CD4-positive, alpha-beta T cell treated with Interleukin-6 for 4 hours (primary cell): ENCODE measurements at regions not wholly inside any gene's neighbourhood (a gene's known extent, or its start where the extent isn't known, plus 50 kb on each side); places are given as distances from the start of the nearest gene placed in this dataset.

Experiments used
- DNase-seq: peaks from one replicate; pipeline ENCODE4 v3.0.0-alpha.2; 2020; ENCODE audit warnings: mixed read lengths

GRCh38 chr20:50258790-50259483, 68.3 kb downstream of the CEBPB start:
- no peak for DNase-seq

GRCh38 chr20:50259705-50260478, 69.3 kb downstream of the CEBPB start:
- no peak for DNase-seq

DNA sequence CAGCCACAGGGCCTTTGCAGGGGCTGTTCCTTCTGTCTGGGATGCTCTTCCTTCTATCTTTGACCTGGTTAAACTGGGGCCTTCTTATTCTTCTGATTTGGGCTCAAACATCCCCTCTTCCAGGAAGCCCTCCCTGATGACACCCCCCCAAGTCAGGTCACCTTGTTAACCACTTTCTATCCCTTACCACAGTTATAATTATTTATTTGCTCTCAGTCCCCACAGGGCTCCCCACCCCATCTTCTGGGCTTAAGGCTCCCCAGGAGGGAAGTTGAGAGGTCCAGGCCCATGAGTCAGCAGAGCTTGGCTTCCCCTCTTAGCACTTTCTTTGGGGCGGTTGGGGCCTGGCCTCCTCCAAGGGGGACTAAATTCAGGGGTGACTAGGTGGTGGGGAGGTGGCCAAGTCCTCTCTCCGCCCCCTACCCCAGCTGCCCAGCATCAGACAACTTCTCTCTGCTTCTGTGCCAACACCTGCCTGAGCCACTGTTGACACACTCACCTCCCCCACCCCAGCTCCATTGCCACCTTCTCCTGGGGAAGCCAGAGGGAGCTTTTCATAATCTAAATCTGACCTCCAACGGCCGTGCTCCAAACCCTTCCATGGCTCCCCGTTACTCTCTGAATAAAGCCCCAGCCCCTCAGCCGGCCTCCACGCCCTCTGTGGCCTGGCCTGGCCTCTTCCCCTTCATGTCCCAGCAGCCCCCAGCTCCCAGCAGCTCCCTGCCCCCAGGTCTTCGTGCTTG, 70.0 kb downstream of the CEBPB start:
- no peak for DNase-seq

- no peak for DNase-seq
Measured at GRCh38 chr20:50261471-50262212, 71.0 kb downstream of the CEBPB start.

DNA sequence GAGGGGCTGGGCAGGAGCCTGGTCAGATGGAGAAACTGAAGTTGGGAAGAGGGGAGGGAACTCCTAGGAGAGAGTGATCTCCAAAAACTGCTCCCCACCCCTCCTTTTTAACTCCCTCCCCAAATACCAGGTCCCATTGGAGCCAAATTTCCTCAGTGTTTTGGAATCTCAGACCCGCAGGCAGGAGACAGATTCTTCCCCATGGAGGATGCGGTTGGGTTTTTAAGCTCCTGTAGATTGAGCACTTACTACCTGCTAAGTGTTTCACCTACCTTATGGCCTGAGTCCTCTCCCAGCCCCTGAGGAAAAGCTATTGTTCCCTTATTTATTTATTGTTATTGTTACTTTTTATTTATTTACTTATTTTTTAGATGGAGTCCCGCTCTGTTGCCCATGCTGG, 73.2 kb downstream of the CEBPB start:
- DNase-seq, result no peak

DNA sequence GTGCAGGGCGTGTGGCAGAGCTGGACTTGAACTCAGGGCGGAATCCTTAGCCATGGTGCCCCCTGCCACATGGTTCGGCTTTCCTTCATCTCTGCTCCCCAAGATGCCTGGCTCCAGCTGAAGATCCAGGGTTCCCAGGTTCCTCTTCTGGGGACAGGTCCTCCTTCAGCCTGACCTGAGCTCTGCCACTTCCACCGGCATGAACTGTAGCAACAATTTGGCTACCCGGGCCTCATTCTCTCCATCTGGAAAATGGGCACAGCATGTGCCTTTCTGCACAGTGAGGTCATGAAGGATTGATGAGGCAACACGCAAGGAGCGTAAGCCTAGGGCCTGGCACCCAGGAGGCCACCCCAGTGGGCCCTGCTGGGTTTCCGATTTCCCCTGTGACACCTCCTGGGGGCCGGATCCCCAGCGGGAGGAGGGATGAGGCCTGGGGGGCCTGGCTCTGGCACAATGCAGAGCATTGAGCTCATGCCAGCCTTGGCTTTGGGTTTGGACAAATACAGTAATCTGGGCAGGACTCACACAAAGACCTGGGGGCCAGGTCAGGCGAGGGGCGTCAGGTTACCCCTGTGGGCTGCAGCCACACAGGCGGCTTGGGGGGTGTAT, 74.0 kb downstream of the CEBPB start:
- DNase-seq, result no peak

- no peak for DNase-seq
Measured at GRCh38 chr20:50265245-50265946, 74.8 kb downstream of the CEBPB start.

DNA sequence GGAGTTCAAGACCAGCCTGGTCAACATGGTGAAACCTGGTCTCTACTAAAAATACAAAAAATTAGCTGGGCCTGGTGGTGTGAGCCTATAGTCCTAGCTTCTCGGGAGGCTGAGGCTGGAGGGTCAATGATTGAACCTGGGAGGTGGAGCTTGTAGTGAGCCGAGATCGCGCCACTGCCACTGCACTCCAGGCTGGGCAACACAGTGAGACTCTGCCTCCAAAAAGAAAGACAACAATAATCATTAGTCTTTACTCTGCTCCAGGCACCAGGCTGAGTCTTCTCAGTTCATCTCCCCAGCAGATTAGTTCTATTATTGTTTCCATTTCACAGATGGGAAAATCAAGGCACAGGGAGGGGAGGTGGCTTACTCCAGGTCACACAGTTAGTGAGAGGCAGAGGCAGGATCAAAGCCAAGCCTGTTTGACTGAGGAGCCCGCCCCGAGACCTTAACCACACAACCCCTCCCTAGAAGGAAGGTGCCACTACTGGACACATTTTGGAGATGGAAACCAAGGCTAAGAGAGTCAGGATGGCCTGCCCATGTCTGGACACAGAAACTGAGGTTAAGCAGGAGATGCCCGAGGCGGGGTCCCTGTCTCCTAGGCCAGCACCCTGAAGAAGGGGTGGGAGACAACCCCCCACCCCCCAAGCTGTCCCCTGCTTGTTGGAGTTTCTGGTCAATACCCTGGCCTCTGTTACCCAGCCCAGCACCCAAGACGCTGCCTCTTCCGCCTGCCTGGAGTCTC, 75.8 kb downstream of the CEBPB start:
- DNase-seq, result no peak

DNA sequence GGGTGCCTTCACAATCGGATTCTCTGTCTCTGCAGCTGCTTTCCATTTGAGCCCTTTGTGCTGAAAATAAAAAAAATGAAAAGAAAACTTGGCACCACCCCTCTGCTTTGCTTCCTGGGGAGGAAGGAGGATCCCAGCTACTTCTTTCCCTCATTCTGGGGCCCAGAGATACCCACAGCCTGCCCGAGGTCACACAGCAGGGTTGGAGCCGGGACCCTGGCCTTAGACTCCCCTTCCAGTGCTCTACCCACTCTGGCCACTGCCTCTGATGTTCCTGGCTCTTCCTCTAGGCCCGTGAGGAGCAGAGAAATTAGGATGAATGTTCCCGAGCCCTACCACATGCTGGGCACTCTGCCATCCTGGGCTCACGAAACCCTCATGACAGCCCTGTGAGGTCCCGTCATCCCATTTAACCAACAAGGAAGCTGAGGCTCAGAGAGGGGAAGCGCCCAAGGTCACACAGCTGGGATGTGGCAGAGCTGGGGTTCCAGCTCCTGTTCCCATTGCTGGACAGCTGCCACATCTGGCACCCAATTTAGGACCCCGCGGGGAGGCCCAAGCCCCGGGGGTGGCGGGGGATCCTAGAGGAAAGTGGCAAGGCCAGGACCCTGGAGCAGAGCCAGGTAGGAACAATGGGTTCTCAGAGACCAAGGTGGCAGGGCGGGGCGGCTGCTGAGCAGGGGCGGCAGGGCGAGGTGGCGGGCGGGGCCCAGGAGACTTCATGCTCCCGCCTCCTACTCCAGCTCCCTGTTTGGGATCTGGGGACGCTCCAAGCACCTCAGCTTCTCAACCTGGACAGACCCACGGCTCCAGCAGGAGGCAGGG, 76.6 kb downstream of the CEBPB start:
- no peak for DNase-seq

GRCh38 chr20:50267866-50268219, 77.2 kb downstream of the CEBPB start:
- DNase-seq, result no peak

DNA sequence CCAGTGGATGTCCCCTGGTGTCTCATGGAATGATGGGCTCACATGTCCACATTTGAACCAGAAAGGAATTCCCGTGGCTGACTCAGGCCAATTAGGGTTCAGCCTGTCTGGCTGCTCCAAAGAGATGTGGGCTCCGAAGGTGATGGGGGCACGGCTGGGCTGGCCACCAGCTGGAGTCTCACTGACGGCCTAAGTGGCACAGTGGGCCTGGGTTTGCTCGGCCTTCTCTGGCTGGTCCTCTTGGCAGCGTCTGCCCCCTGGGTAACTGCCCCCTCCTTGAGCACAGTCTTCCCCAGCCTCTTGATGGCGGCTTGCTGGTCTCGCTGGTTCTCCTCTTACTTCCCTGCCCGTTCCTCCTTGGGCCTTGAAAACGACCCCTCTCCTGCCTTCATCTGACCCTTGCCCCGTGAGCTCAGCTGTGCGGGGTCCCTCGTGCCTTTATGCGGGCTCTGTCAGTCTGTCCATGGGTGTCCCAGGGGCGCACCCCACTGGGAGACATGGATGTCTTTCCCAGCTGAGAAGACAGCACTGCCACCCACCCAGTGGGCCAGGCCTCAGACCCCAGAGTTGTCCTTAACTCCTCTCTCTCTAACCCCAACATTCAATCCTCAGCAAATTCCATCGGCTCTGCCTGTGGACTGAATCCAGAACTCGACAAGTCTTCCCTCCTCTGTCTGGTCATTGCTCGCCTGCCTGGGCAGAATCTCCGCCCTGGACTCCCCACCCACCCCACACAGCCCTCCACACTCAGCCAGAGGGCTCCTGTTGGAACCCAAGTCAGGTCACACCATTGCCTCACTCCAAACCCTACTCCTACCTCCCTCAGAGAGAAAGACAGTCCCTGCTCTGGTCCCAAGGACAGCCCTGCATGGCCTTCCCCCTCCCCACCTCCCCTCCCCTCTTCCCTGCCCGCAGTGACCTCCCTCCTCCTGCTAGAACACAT, 78.7 kb downstream of the CEBPB start:
- DNase-seq, result no peak

DNA sequence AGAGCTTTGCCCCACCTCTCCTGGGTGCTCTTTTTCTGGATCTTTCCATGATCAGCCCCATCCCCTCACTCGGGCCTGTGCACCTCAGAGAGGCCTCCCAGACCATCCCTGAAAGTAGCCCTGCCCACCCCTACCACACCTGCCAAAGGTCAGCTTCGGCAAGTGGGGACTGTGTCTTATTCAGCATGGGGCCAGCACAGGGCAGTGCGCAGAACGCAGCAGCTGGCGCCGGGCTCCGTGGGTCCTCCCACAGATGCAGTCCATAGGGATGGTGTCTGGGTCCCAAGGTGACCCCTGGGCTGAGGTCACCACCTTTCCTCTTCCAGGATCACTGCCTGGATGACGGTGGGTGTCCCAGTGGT, 79.4 kb downstream of the CEBPB start:
- no peak for DNase-seq

DNA sequence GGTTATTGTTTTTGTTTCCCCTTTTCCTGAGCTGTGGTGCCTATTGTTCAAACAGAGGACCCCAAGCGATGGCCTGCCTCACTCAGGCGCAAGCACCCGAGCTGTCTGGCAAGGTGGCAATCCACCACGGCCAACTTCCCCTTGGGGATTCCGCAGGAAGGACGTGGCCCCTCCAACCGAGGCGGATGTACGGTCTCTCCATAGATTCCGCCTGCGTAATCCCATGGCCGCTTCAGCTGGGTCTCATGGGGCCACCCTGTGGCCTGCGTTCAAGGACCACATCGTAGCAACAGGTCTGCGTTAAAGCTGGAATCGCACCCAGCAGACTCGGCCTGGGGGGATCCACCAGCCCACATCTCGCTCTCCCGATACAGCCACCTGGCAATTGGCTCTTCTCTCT, 79.9 kb downstream of the CEBPB start:
- DNase-seq, result no peak

DNA sequence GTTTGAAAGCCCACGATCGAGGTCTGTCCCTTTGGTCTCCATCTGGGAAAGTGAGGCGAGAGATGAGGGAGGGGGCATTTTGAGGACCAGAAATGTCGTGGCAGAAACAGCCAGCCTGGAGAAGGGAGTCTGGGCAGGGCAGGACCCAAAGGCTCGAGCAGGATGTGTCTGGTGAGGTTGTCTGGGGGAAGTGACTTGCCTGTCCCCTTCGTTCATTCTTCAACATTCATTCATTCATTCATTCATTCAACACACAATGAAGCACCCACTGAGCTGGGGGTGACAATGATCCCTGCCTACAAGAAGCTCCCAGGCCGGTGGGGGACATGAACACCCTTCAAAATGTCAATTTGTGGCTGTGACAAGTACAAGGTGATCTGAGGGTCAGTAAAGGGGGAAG, 80.5 kb downstream of the CEBPB start:
- DNase-seq, result no peak

DNA sequence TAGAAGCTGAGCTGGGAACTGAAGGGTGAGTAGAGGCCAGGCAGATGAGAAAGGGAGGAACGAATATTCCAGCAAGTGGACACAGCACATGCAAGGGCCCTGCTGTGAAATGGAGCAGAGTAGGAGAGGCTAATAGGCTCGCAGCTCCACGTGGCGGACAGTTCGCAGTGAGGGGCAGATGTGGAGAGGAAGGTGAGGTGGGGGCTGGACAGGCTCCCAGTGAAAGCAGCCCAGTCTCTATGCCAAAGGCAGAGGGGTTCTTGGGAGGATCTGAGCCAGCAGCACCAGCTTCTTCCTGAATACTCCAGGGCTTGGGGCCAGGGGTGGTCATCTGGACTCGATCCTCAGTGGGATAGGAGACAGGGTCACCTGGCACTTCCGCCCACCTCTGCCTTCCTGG, 81.0 kb downstream of the CEBPB start:
- no peak for DNase-seq

GRCh38 chr20:50272030-50272723, 81.5 kb downstream of the CEBPB start:
- DNase-seq, result no peak

DNA sequence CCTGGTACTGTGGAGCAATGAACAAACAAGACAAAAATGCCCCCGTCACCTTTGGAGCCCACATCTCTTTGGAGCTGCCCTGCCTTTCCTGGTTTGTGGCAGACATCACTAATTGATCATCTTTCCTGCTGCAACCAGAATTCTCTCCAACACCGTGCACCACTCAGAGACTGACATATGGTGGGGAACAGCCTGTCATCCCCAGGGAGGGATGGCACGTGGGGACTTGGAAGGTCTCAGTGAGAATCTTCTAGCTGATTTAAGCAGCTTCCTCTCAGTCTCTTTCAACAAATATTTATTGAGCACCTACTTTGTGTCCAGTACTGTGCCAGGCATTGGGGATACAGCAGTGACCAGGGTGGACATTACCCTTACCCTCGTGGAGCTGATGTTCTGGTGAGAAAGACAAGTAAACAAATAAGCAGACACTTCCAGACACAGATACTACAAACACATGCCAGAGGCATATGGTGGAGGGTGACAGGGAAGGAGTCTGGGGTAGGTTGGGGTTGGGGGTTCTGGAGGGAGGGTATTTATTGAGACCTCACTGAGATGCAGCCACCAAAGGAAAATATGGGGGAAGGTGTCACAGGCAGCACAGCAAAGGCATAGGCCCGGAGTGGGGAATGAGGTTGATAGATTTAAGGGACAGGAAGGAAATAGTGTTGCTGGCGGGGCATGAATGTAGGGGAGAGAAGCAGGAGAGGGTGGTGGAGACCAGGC, 82.3 kb downstream of the CEBPB start:
- no peak for DNase-seq
